ENCODE measurements at regions not wholly inside any gene's neighbourhood (a gene's known extent, or its start where the extent isn't known, plus 50 kb on each side); places are given as distances from the start of the nearest gene placed in this dataset.

DNA sequence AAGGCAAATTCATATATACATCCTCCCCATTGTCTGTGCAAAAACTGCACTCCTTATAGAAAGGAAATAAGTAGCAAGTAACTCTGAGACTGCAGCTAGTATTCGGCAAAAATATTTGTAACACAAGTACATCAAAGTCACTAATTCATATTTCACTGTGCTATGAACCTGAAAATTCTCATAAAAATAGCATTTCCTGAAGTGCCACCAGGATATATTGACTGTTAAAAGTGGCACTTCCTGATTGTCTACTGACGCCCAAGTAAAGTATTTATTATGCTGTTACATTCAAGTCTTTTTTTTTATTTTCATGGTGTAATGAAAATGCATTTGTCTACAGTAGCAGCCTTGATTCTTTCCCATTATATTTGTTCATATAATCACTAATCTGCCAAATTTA is 673.8 kb downstream of the PTPRC start:
- no peak for TF ChIP-seq SMC3 (conservative IDR thresholded peaks at IDR 0.05; ENCODE audit: poor library complexity)
- no peak for TF ChIP-seq POLR2AphosphoS5 (IDR thresholded peaks at IDR 0.05)
- no peak for TF ChIP-seq MXI1 (conservative IDR thresholded peaks at IDR 0.05; ENCODE audit: poor library complexity, severe bottlenecking)
- TF ChIP-seq, protein P1, sequence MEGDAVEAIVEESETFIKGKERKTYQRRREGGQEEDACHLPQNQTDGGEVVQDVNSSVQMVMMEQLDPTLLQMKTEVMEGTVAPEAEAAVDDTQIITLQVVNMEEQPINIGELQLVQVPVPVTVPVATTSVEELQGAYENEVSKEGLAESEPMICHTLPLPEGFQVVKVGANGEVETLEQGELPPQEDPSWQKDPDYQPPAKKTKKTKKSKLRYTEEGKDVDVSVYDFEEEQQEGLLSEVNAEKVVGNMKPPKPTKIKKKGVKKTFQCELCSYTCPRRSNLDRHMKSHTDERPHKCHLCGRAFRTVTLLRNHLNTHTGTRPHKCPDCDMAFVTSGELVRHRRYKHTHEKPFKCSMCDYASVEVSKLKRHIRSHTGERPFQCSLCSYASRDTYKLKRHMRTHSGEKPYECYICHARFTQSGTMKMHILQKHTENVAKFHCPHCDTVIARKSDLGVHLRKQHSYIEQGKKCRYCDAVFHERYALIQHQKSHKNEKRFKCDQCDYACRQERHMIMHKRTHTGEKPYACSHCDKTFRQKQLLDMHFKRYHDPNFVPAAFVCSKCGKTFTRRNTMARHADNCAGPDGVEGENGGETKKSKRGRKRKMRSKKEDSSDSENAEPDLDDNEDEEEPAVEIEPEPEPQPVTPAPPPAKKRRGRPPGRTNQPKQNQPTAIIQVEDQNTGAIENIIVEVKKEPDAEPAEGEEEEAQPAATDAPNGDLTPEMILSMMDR (IDR thresholded peaks at IDR 0.05; ENCODE audit: poor library complexity, severe bottlenecking), result no peak

Data from neural cell (in vitro differentiated cells).